ENCODE measurements at regions not wholly inside any gene's neighbourhood (a gene's known extent, or its start where the extent isn't known, plus 50 kb on each side); places are given as distances from the start of the nearest gene placed in this dataset.
"Not testable (repeated sequence)": the region's sequence is repeated elsewhere in the genome, so short reads cannot be mapped to it uniquely, and the experiment has no call there.

GRCh38 chr14:76289276-76289675 lies 86.7 kb upstream of the ESRRB start:
- no peak for TF ChIP-seq CTCF (IDR thresholded peaks at IDR 0.05; ENCODE audit: insufficient read depth, low read length)
- H3K4me3 ChIP-seq (ENCODE audit: low read depth, low read length) = no peak overlapping the region
- DNase-seq (ENCODE audit: low read depth) = no peak

GRCh38 chr14:76292561-76292960 lies 83.4 kb upstream of the ESRRB start:
- no peak for DNase-seq (ENCODE audit: low read depth)
- no peak overlapping the region for H3K4me3 ChIP-seq (ENCODE audit: low read depth, low read length)
- no peak for TF ChIP-seq CTCF (IDR thresholded peaks at IDR 0.05; ENCODE audit: insufficient read depth, low read length)

GRCh38 chr14:76293221-76293620 lies 82.7 kb upstream of the ESRRB start:
- no peak for DNase-seq (ENCODE audit: low read depth)
- no peak for TF ChIP-seq CTCF (IDR thresholded peaks at IDR 0.05; ENCODE audit: insufficient read depth, low read length)
- no peak overlapping the region for H3K4me3 ChIP-seq (ENCODE audit: low read depth, low read length)

- H3K4me3 ChIP-seq (ENCODE audit: low read depth, low read length) = no peak overlapping the region
- DNase-seq (ENCODE audit: low read depth) = no peak
- no peak for TF ChIP-seq CTCF (IDR thresholded peaks at IDR 0.05; ENCODE audit: insufficient read depth, low read length)
Measured at GRCh38 chr14:76293923-76294322, 82.0 kb upstream of the ESRRB start.

- H3K4me3 ChIP-seq (ENCODE audit: low read depth, low read length) = no peak overlapping the region
- TF ChIP-seq CTCF (IDR thresholded peaks at IDR 0.05; ENCODE audit: insufficient read depth, low read length) = no peak
- DNase-seq (ENCODE audit: low read depth) = no peak
Measured at GRCh38 chr14:76294876-76295275, 81.1 kb upstream of the ESRRB start.

GRCh38 chr14:76298896-76299295 lies 77.0 kb upstream of the ESRRB start:
- H3K4me3 ChIP-seq (ENCODE audit: low read depth, low read length) = no peak overlapping the region
- no peak for TF ChIP-seq CTCF (IDR thresholded peaks at IDR 0.05; ENCODE audit: insufficient read depth, low read length)
- DNase-seq (ENCODE audit: low read depth) = no peak

GRCh38 chr14:76303188-76303587 lies 72.7 kb upstream of the ESRRB start:
- not testable (repeated sequence) for DNase-seq (ENCODE audit: low read depth); H3K4me3 ChIP-seq (ENCODE audit: low read depth, low read length)

Measured in fibroblast of the aortic adventitia (primary cell).